Fibroblast of pulmonary artery (primary cell): ENCODE measurements at regions not wholly inside any gene's neighbourhood (a gene's known extent, or its start where the extent isn't known, plus 50 kb on each side); places are given as distances from the start of the nearest gene placed in this dataset.

Experiments used
- DNase-seq: peaks from one replicate; pipeline ENCODE4 v3.0.0-alpha.2; 2010; ENCODE audit warnings: low read depth
- H3K4me3 ChIP-seq: replicated peaks from 2 replicates; pipeline ENCODE4 v1.5.1; 2011; ENCODE audit warnings: low read depth, mild to moderate bottlenecking, control low read depth, low read length, moderate library complexity
- TF ChIP-seq, protein P1 (sequence below): IDR thresholded peaks from 2 replicates; pipeline ENCODE4 v1.5.1; 2011; ENCODE audit warnings: mild to moderate bottlenecking, control low read depth, low read length, inconsistent platforms; ENCODE audit errors: missing control alignments

- no peak overlapping the region for H3K4me3 ChIP-seq
- TF ChIP-seq, protein P1, sequence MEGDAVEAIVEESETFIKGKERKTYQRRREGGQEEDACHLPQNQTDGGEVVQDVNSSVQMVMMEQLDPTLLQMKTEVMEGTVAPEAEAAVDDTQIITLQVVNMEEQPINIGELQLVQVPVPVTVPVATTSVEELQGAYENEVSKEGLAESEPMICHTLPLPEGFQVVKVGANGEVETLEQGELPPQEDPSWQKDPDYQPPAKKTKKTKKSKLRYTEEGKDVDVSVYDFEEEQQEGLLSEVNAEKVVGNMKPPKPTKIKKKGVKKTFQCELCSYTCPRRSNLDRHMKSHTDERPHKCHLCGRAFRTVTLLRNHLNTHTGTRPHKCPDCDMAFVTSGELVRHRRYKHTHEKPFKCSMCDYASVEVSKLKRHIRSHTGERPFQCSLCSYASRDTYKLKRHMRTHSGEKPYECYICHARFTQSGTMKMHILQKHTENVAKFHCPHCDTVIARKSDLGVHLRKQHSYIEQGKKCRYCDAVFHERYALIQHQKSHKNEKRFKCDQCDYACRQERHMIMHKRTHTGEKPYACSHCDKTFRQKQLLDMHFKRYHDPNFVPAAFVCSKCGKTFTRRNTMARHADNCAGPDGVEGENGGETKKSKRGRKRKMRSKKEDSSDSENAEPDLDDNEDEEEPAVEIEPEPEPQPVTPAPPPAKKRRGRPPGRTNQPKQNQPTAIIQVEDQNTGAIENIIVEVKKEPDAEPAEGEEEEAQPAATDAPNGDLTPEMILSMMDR: no peak
- no peak for DNase-seq
Observed at GRCh38 chr5:3729631-3730030, 134.0 kb downstream of the IRX1 start.

DNA sequence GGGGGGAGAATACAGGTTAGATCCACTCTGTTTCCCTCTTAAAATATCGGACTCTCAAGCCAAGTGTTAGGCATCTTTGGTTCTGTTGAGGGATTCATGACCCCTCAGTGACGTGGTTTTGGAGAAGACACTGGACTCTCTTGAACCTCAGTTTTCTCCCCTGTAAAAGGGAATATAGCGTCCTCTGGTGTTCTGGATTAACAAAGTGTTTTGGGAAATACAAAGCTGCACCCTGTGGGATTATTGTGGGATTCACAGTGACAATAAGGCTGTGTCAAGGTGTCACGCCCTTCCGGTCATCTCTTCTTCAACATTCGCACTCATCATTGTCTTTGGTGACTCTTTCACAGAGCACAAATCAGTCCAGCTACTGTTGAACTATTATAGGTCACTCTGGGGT, 139.0 kb downstream of the IRX1 start:
- no peak for DNase-seq
- TF ChIP-seq, protein P1: no peak
- H3K4me3 ChIP-seq: no peak overlapping the region

- TF ChIP-seq, protein P1: no peak
- no peak for DNase-seq
Observed at GRCh38 chr5:3736466-3736865, 140.8 kb downstream of the IRX1 start.

GRCh38 chr5:3736926-3737325, 141.3 kb downstream of the IRX1 start:
- no peak overlapping the region for H3K4me3 ChIP-seq
- no peak for DNase-seq
- TF ChIP-seq, protein P1: no peak

More at GRCh38 chr5:3736466-3736865, 140.8 kb downstream of the IRX1 start:
- H3K4me3 ChIP-seq: no peak overlapping the region

- TF ChIP-seq, protein P1: no peak
- no peak overlapping the region for H3K4me3 ChIP-seq
- no peak for DNase-seq
Observed at GRCh38 chr5:3738919-3739318, 143.3 kb downstream of the IRX1 start.

GRCh38 chr5:3740546-3741373, 145.1 kb downstream of the IRX1 start:
- TF ChIP-seq, protein P1: no peak
- H3K4me3 ChIP-seq: no peak overlapping the region
- no peak for DNase-seq

DNA sequence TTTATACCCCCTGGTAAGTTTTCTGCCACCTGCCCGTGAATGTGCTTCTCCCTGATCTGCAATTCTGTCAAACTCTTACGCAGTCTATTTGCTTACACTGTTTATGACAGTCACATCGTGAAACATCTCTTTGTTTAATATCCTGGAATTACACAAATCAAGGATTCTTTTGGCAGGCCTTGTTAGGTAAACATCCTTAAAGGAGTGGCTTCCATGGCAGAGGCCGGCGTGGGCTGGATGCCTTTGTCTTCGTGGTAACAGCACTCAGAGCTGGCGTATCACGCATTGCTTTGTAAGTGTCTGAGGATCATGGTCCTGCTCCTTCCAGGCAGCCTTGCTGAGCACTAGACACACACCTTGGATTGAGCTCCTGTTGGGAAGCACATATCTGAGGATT, 145.7 kb downstream of the IRX1 start:
- DNase-seq: no peak
- H3K4me3 ChIP-seq: no peak overlapping the region
- TF ChIP-seq, protein P1: no peak
